Panc1 (cell line): ENCODE measurements at regions not wholly inside any gene's neighbourhood (a gene's known extent, or its start where the extent isn't known, plus 50 kb on each side); places are given as distances from the start of the nearest gene placed in this dataset.

ENCODE experiments used
- ATAC-seq: fragments of 200-7000 bp; cut with Tn5 transposase; 2 replicates; pipeline ENCODE4 v1.9.1; 2020; ENCODE audit warnings: mild to moderate bottlenecking, moderate library complexity
- BruUV-seq: library from RNA; stranded (reverse); fragments of 400-500 nt; replicated peaks from 2 replicates; lab custom pipeline; 2021; lab: Mats Ljungman, UMichigan
- CTCF ChIA-PET: fragments of 300-600 bp; sonication (Branson Sonifier 250); formaldehyde crosslinking; loops from one replicate; lab custom pipeline; 2022; ENCODE audit warnings: antibody characterized with exemption; lab: Charles Lee
- POLR2A ChIA-PET: fragments of 300-600 bp; sonication (Branson Sonifier 250); formaldehyde crosslinking; loops from one replicate; lab custom pipeline; 2022; ENCODE audit warnings: antibody characterized with exemption; lab: Charles Lee
- DNase-seq: peaks from one replicate; pipeline ENCODE4 v3.0.0-alpha.2; 2010; ENCODE audit warnings: low read depth, low spot score
- H3K27ac ChIP-seq: 2 replicates; pipeline ENCODE4 v1.5.1; 2011; ENCODE audit warnings: mild to moderate bottlenecking, low read length, inconsistent platforms
- H3K27me3 ChIP-seq: fragments of 200-500 bp; sonication (Bioruptor generic); 2 replicates; pipeline ENCODE4 v1.6.0; 2014; ENCODE audit warnings: low read length, inconsistent platforms; ENCODE audit not compliant: control insufficient read depth, insufficient read depth
- H3K36me3 ChIP-seq: fragments of 200-500 bp; sonication (Bioruptor generic); 2 replicates; pipeline ENCODE4 v1.5.1; 2014; ENCODE audit warnings: inconsistent platforms, mild to moderate bottlenecking, low read length, moderate library complexity; ENCODE audit not compliant: control insufficient read depth, insufficient read depth
- H3K4me1 ChIP-seq: 2 replicates; pipeline ENCODE4 v1.5.1; 2011; ENCODE audit warnings: inconsistent platforms, mild to moderate bottlenecking, low read length, moderate library complexity; ENCODE audit not compliant: control insufficient read depth, insufficient read depth
- H3K4me3 ChIP-seq, 2 experiments: 2 replicates each; pipeline ENCODE4 v1.5.1; 2011 to 2012; ENCODE audit warnings: low read depth in 2 of 2, low read length in 2 of 2, mild to moderate bottlenecking in 2 of 2, inconsistent platforms in 1 of 2, moderate library complexity in 1 of 2
- H3K9me3 ChIP-seq: fragments of 200-500 bp; sonication (Bioruptor generic); 2 replicates; pipeline ENCODE4 v1.5.1; 2014; ENCODE audit warnings: low read depth, mild to moderate bottlenecking, inconsistent platforms, low read length, moderate library complexity; ENCODE audit not compliant: control insufficient read depth, insufficient read depth
- POLR2AphosphoS5 ChIP-seq: IDR thresholded peaks from 2 replicates; pipeline ENCODE4 v1.6.1; 2012; ENCODE audit warnings: mild to moderate bottlenecking, low read depth, low read length, moderate library complexity
- SIN3A ChIP-seq: IDR thresholded peaks from 2 replicates; pipeline ENCODE4 v1.6.1; 2012; ENCODE audit warnings: low read depth, mild to moderate bottlenecking, low read length, moderate library complexity, borderline replicate concordance; ENCODE audit not compliant: insufficient read depth
- TCF7L2 ChIP-seq: IDR thresholded peaks from 2 replicates; pipeline ENCODE4 v1.6.1; 2011; ENCODE audit warnings: mild to moderate bottlenecking, low read depth, low read length, inconsistent platforms
- in situ Hi-C: cut with HindIII; loops from 2 replicates; pipeline ENCODE4 v1.10.0; 2016; ENCODE audit warnings: low sequenced_read_pairs, low pct_unique_long_range_greater_than_20kb
- intact Hi-C: fragments of 100-400 bp; cut with micrococcal nuclease; formaldehyde crosslinking; loops from one replicate; pipeline ENCODE4 v1.10.0; 2022; ENCODE audit not compliant: unreplicated experiment
- TF ChIP-seq, protein P1 (sequence below), 2 experiments: IDR thresholded peaks; 2 replicates each; pipeline ENCODE4 v1.6.1; 2011 to 2012; ENCODE audit warnings: low read depth in 2 of 2, control low read depth in 1 of 2, low read length in 1 of 2, mild to moderate bottlenecking in 1 of 2, moderate library complexity in 1 of 2; ENCODE audit not compliant: insufficient read depth in 1 of 2
- TF ChIP-seq, protein P2 (sequence below): fragments of 450-650 bp; IDR thresholded peaks from 2 replicates; pipeline ENCODE4 v1.5.1; 2017; ENCODE audit warnings: mild to moderate bottlenecking

DNA sequence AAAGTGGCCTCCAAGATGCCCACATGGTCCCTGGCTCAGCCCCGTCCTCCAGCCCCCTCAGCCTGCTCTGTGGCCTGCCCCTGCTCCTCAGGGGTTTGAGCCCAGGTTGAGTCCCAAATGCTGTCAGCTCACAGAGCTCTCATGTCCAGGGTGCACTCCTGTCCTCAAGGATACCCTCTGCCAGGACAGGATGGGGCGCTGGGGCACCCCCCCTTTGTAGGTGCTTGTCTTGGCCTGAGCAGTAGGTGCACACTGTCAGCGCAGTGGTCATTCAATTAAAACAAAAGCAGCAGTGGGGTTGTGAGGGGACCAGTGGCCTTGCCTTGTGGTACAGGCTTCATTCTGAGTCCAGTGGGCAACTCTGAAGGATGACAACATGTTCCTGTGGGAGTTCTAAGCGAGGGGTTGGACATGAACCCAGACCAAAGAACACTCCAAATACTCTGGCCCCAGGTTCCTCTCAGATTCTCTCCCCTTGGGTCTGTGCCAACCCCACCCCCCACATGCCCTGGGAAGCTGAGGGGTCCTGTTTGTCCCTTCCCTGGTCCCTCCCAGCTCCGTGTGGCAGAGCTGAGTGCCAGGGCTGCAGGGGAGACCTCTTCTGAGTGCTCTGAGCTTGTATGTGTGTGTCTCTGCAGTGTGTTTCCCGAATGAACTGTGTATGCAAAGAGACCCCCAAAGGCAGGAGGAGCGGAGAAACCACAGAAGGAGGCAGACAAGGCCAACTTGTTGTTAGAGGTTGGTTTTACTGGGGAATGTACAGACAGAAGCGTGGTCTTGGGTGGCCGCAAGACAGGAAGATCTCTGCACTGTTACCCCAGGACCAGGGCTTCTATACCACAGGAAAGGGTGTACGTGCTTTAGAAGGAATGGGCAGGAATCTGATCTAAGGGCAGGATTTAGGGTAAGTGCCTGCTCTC lies 155.6 kb upstream of the HS6ST1 start:
- ChIA-PET POLR2A (no interaction called here), CTCF (no interaction called here)
- Histone ChIP-seq H3K4me3 (no peak overlapping the region), H3K4me1 (no peaks in the 10 kb centered on the region), H3K9me3 (peaks cover 4% of the 10 kb centered on the region; the same call in 1 of the 2 replicates), H3K27ac (no peak overlapping the region), H3K27me3 (no peaks in the 10 kb centered on the region), H3K36me3 (no peaks in the 10 kb centered on the region)
- intact Hi-C loops = no loop called here
- no peak for DNase-seq
- no peak for ATAC-seq
- in situ Hi-C loops = no loop called here
- BruUV-seq = no TSS peak
- TF ChIP-seq TCF7L2 = no peak
- TF ChIP-seq POLR2AphosphoS5 = no peak
- no peak for TF ChIP-seq SIN3A
- TF ChIP-seq, protein P1, sequence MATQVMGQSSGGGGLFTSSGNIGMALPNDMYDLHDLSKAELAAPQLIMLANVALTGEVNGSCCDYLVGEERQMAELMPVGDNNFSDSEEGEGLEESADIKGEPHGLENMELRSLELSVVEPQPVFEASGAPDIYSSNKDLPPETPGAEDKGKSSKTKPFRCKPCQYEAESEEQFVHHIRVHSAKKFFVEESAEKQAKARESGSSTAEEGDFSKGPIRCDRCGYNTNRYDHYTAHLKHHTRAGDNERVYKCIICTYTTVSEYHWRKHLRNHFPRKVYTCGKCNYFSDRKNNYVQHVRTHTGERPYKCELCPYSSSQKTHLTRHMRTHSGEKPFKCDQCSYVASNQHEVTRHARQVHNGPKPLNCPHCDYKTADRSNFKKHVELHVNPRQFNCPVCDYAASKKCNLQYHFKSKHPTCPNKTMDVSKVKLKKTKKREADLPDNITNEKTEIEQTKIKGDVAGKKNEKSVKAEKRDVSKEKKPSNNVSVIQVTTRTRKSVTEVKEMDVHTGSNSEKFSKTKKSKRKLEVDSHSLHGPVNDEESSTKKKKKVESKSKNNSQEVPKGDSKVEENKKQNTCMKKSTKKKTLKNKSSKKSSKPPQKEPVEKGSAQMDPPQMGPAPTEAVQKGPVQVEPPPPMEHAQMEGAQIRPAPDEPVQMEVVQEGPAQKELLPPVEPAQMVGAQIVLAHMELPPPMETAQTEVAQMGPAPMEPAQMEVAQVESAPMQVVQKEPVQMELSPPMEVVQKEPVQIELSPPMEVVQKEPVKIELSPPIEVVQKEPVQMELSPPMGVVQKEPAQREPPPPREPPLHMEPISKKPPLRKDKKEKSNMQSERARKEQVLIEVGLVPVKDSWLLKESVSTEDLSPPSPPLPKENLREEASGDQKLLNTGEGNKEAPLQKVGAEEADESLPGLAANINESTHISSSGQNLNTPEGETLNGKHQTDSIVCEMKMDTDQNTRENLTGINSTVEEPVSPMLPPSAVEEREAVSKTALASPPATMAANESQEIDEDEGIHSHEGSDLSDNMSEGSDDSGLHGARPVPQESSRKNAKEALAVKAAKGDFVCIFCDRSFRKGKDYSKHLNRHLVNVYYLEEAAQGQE (IDR thresholded peaks at IDR 0.05; ENCODE audit: insufficient read depth in 1 of 2, low read depth in 2 of 2, low read length in 1 of 2) = no peak
- TF ChIP-seq, protein P2, sequence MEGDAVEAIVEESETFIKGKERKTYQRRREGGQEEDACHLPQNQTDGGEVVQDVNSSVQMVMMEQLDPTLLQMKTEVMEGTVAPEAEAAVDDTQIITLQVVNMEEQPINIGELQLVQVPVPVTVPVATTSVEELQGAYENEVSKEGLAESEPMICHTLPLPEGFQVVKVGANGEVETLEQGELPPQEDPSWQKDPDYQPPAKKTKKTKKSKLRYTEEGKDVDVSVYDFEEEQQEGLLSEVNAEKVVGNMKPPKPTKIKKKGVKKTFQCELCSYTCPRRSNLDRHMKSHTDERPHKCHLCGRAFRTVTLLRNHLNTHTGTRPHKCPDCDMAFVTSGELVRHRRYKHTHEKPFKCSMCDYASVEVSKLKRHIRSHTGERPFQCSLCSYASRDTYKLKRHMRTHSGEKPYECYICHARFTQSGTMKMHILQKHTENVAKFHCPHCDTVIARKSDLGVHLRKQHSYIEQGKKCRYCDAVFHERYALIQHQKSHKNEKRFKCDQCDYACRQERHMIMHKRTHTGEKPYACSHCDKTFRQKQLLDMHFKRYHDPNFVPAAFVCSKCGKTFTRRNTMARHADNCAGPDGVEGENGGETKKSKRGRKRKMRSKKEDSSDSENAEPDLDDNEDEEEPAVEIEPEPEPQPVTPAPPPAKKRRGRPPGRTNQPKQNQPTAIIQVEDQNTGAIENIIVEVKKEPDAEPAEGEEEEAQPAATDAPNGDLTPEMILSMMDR = no peak

DNA sequence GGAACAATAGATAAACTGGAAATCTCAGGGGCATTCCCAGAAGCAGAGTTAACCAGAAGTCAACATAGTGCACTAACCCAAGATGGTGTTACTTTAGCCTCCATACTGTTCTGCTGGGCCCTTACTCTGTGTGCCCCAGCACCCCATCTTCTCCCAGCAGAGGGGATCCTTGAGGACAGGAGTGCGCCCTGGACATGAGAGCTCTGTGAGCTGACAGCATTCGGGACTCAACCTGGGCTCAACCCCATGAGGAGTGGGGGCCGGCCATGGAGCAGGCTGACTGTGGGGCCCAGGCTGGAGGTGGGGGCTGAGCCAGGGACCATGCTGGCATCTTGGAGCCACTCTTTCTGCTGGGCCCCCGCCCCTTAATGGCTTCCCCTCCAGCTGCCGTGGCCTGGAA lies 156.3 kb upstream of the HS6ST1 start:
- BruUV-seq = no TSS peak
- no peaks in the 10 kb centered on the region for H3K9me3 ChIP-seq
- no peaks in the 10 kb centered on the region for H3K36me3 ChIP-seq
- H3K27me3 ChIP-seq = 0 out of 2 replicates have a peak, but pooled peaks cover 3% of the 10 kb centered on the region
- CTCF ChIA-PET = no interaction called here
- POLR2A ChIA-PET = no interaction called here
- no peak overlapping the region for H3K27ac ChIP-seq
- H3K4me1 ChIP-seq = no peaks in the 10 kb centered on the region
- TF ChIP-seq, protein P1 (IDR thresholded peaks at IDR 0.05; ENCODE audit: insufficient read depth in 1 of 2, low read depth in 2 of 2, low read length in 1 of 2) = no peak
- no peak for TF ChIP-seq TCF7L2
- TF ChIP-seq, protein P2 = no peak
- TF ChIP-seq SIN3A = no peak
- no peak for TF ChIP-seq POLR2AphosphoS5
- ATAC-seq (no peak), DNase-seq (no peak)
- in situ Hi-C loops = no loop called here
- intact Hi-C loops = no loop called here
- no peak overlapping the region for H3K4me3 ChIP-seq
